Hematopoietic multipotent progenitor cell treated with erythropoietin and hydrocortisone succinate and interleukin-3 and kit ligand, for 8 days (in vitro differentiated cells): ENCODE measurements at regions not wholly inside any gene's neighbourhood (a gene's known extent, or its start where the extent isn't known, plus 50 kb on each side); places are given as distances from the start of the nearest gene placed in this dataset.
"Not testable (repeated sequence)": the region's sequence is repeated elsewhere in the genome, so short reads cannot be mapped to it uniquely, and the experiment has no call there.

Experiments used
- DNase-seq: peaks from one replicate; pipeline ENCODE4 v3.0.0-alpha.2; 2015

- no peak for DNase-seq
Measured at GRCh38 chr16:85521552-85522307, 91.4 kb upstream of the GSE1 start.

DNA sequence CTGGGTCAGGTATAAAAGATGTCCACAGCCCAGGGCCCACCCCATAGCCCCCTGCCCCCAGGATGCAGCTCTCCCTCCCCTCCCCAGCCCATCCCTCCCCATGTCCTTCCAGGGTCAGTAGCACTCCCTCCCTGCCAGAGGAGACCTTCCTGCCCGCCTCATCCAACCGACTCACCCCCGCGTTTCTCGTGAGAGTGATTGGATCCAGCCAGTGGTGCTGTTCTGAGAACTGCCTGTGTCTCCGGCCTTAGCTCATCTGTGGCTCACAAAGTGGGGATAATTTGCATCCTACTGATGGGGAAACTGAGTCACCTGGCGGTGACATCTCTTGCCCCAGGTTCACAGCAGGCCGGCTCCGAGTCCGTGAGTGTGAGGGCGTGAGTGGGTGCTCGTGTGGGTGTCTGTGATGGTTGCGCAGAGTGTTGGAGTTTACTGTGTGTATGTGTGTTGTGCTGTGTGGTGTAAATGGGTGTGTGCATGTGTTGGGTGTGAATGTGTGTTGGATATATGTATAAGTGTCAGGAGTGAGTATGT is 90.7 kb upstream of the GSE1 start:
- DNase-seq, result no peak

- DNase-seq, result no peak
Measured at GRCh38 chr16:85522842-85523601, 90.1 kb upstream of the GSE1 start.

DNA sequence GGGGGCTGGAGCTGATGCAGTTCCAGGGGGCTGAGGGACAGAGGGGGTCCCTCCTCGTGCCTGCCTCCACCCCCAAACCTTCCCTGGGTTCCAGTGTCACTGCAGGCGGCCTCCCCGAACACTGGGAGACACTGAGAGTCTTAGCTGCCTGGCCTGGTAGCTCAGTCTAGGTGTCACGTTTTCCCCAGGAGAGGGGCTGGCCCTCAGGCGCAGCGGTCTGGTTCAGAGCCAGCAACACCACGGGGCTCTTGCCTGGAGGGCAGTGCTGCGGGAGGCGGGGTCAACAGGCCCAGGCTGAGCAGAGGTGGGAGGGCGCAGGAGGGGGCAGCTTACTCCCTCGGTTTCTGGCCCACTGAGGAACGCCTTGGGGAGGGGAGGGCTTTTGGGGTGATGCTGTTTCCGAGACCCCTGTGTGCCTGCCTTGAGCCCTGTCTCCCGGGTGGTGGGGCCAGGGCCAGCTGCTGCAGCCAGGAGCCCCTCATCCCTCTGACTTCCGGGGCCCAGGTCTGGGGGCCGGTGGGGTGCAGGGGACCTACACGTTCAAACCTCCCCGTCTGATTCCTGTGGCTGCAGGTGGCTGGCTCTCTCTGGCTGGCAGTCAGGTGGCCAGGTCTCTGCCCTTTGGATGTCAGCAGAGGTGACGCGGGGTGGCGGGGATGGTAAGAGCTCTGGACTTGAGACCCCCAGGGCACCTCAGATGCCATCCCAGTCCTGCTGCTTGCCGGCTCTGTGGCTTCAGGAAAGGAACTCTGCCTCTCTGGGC is 89.3 kb upstream of the GSE1 start:
- peak; percentile 29 for DNase-seq

DNA sequence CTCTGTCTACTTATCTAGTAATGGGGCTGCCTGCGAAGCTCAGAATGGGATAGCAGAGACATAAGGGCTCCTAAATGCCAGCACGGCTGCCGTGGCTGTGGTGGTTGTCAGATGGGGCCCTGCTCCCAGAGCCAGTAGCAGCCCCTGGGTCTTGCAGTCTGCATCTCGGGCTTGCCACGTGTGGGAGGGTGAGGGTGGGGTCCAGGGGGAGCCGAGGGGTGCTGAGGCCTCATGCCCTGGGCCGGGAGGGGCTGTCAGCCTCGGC is 88.8 kb upstream of the GSE1 start:
- no peak for DNase-seq

GRCh38 chr16:85524630-85525419 is 88.3 kb upstream of the GSE1 start:
- no peak for DNase-seq

DNA sequence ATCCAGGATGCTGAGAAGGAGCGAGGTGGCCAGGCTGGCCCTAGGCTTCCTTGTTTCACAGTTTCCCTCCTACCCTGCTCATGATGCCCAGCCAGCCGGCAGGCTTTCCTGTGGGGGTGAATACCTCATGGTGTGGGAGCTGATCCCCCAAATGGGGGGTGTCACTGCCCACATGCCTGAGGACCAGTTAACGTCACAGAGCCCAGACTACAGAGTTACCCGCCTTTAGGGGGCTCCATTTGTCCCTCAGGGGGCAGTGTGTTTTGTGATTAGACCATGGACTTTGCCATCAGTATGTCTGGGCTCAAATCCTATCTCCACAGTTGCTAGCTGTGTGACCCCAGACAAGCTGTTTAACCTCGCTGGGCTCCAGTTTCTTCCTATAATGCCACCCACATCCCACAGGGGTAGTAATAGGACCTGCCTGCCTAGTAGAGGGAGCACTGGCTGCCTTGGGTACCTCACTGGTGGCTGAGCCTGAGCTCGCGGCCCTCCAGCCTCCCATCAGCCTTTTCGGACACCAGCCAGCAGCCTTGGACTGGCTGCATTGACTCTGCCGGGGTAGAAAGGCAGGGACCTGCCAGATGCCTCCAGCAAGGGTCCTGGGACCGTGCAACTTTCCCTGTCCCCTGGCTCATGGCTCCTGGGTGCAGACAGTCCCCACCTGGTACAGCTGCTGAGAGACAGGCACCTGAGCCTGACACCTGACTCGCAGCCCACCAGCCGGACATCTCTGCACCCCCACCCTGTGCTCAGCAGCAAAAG is 87.5 kb upstream of the GSE1 start:
- no peak for DNase-seq

DNA sequence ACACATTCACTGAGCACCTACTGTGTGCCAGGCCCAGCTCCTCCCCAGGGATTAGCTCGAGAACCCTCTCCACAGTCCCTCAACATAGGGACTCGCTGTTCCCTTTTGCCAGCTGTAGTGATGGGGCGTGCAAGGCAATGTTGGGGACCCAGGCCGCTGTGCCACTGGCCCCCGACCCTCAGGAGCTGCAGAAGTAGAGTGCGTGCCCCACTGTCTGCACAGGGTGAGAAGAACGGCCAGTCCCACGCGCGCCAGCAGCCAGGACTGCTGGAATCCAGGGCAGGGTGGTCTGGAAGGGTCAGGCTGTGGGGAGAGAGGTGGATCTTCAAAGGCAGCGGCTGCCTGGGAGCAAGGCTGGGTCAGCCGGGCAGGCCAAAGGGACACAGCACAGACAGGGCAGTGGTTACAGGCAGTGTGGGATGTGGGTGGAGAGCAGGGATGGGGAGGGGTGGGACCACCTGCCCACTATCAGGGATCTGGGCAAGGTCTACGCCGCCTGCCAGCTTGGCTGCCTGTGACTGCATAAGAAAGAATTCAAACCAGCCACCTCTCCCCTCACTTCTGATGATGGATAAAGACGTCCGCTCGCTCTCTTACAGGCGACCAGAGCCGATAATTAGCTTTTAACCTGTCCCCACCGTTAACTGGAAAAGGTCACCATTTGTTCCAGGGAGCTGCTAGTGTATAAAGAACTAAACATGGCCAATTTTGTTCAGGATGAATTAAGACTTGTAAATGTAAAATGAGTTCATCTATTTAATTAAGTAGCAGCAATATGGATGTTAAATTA is 86.7 kb upstream of the GSE1 start:
- no peak for DNase-seq

- no peak for DNase-seq
Measured at GRCh38 chr16:85527042-85527766, 85.9 kb upstream of the GSE1 start.

DNA sequence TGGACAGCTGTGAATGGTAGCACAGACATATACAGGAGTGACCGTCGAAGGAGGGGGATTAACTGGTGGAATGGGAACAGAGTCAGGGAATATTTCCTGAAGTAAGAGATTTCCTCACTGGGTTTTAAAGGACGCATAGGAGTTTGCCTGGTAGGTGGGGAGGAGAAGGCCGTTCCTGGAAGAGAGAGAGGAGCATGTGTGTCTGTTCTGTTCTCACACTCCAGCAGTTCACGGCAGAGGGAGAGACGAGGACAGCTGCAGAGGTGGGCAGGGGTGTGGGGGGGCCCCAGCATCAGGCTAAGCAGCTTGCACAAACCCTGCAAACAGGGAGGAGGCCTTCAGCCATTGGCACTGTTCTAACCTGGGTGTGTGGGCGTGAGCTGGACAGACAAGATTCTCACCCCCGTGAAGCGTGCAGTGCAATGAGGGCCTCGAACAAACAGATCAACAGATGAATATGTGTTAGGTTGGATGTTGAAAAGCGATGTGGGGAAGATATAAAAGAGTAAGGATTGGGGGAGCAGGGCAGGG is 85.3 kb upstream of the GSE1 start:
- peak; percentile 35 for DNase-seq

GRCh38 chr16:85528528-85529387 is 84.4 kb upstream of the GSE1 start:
- peak; percentile 65 for DNase-seq

- peak; percentile 35 for DNase-seq
Measured at GRCh38 chr16:85529489-85530369, 83.4 kb upstream of the GSE1 start.

DNA sequence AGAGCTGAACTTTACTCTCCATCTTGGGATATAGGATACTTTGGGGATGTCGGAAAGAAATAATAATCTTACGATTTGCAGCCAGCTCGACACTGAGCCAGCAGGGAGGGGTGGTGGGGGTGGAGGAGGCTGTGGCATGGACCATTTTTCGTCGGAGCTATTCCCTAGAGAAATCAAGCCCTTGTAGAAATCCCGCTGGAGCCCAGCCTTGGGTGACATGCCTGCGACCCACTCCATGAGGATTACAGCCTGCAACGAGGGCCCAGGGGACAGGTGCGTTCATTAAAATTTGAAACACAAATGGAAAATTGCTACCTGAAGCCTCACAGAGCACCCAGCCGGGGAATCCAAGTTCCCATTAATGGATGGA is 82.8 kb upstream of the GSE1 start:
- DNase-seq, result no peak

DNA sequence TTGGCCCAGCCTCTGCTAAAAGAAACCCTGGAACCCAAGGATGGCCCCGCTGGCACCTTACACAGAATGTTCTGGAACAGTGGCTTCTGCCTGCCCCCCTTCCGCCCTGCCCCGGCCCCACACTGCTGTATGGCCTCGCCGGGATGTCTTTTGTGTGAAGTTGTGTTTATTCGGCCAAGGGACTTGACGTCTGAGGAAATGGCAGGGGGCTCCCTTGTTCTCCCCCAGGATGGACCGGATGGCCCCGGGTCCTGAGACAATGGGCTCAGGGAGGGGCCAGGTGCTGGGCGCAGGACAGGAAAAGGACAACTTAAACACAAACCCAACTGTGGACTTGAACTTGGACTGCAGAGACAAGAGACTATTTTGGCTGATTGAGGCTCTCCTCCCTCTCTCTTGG is 81.6 kb upstream of the GSE1 start:
- DNase-seq, result no peak

- DNase-seq, result no peak
Measured at GRCh38 chr16:85532147-85532546, 81.0 kb upstream of the GSE1 start.

DNA sequence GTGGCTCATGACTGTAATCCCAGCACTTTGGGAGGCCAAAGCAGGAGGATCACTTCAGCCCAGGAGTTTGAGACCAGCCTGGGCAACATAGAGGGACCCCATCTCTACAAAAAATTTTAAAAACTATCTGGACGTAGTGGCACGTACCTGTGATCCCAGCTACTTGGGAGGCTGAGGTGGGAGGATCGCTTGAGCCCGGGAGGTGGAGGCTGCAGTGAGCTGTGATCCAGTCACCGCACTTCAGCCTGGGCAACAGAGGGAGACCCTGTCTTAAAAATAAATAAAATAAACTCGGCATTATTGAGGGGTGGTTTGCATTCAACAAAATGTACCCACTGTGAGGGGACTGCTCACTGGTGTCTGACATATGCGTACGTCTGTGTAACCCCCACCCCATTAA is 79.5 kb upstream of the GSE1 start:
- not testable (repeated sequence) for DNase-seq

GRCh38 chr16:85534536-85535351 is 78.4 kb upstream of the GSE1 start:
- peak; percentile 24 for DNase-seq
